HEK293 (cell line): ENCODE measurements at regions not wholly inside any gene's neighbourhood (a gene's known extent, or its start where the extent isn't known, plus 50 kb on each side); places are given as distances from the start of the nearest gene placed in this dataset.

Experiments used
- CTCF ChIA-PET: fragments of 350-600 bp; formaldehyde crosslinking; extraction: SDS; loops from one replicate; lab custom pipeline; 2021; ENCODE audit warnings: antibody characterized with exemption; lab: Yijun Ruan, JAX
- POLR2A ChIA-PET: fragments of 300-600 bp; formaldehyde crosslinking; extraction: SDS; loops from one replicate; lab custom pipeline; 2020; ENCODE audit warnings: antibody characterized with exemption, inconsistent platforms; lab: Yijun Ruan, JAX
- H3K27ac ChIP-seq: fragments of 200-500 bp; sonication (Bioruptor generic); 2 replicates; pipeline ENCODE4 v1.5.1; 2014; ENCODE audit warnings: low read depth, low read length, control low read depth, inconsistent platforms; ENCODE audit errors: extremely low read depth
- H3K36me3 ChIP-seq, 2 experiments: fragments of 200-500 bp in 1 of 2; sonication (Bioruptor generic) in 1 of 2; 1 replicate in 1 of 2; 2 replicates in 1 of 2; pipeline ENCODE4 v1.5.1; 2014 to 2017; ENCODE audit warnings: inconsistent platforms in 2 of 2, low read length in 2 of 2; ENCODE audit not compliant: control insufficient read depth in 2 of 2, insufficient read depth in 1 of 2
- H3K4me1 ChIP-seq: fragments of 200-500 bp; sonication (Bioruptor generic); 2 replicates; pipeline ENCODE4 v1.5.1; 2014; ENCODE audit warnings: mild to moderate bottlenecking, low read length, inconsistent platforms; ENCODE audit not compliant: control insufficient read depth, insufficient read depth
- H3K4me3 ChIP-seq: 2 replicates; pipeline ENCODE4 v1.5.1; 2011; ENCODE audit warnings: low read depth, mild to moderate bottlenecking, control low read depth, low read length, moderate library complexity
- H3K9me3 ChIP-seq: fragments of 200-500 bp; sonication (Bioruptor generic); 2 replicates; pipeline ENCODE4 v1.5.1; 2014; ENCODE audit warnings: low read depth, low read length, inconsistent platforms; ENCODE audit not compliant: control insufficient read depth, insufficient read depth
- EGR2 ChIP-seq: fragments of 450-650 bp; formaldehyde crosslinking; IDR thresholded peaks from 2 replicates; pipeline ENCODE4 v1.5.1; 2016; ENCODE audit warnings: low read depth, missing biosample characterization, missing genetic modification characterization
- SETDB1 ChIP-seq: IDR thresholded peaks from one replicate; pipeline ENCODE4 v1.6.1; 2017; ENCODE audit warnings: mild to moderate bottlenecking, low read length, moderate library complexity, mixed read lengths; ENCODE audit not compliant: insufficient read length
- ZNF174 ChIP-seq: fragments of 450-650 bp; formaldehyde crosslinking; IDR thresholded peaks from 2 replicates; pipeline ENCODE4 v1.5.0; 2017; ENCODE audit warnings: missing biosample characterization, mild to moderate bottlenecking, missing genetic modification characterization
- ZNF221 ChIP-seq: fragments of 450-650 bp; formaldehyde crosslinking; IDR thresholded peaks from 2 replicates; pipeline ENCODE4 v1.5.1; 2017; ENCODE audit warnings: missing biosample characterization, missing genetic modification characterization, borderline replicate concordance
- ZNF274 ChIP-seq, 2 experiments: fragments of 200-500 bp in 1 of 2; fragments of 450-650 bp in 1 of 2; sonication (Bioruptor generic) in 1 of 2; formaldehyde crosslinking in 1 of 2; IDR thresholded peaks; 2 replicates each; pipeline versions ENCODE4 v1.5.1 to v1.6.1; 2014 to 2016; ENCODE audit warnings: borderline replicate concordance in 1 of 2, inconsistent platforms in 1 of 2, low read length in 1 of 2, missing biosample characterization in 1 of 2, missing genetic modification characterization in 1 of 2
- ZNF426 ChIP-seq: fragments of 450-650 bp; formaldehyde crosslinking; IDR thresholded peaks from 2 replicates; pipeline ENCODE4 v1.5.1; 2017; ENCODE audit warnings: missing biosample characterization, missing genetic modification characterization, mild to moderate bottlenecking, inconsistent platforms, moderate library complexity
- ZNF510 ChIP-seq: fragments of 450-650 bp; formaldehyde crosslinking; IDR thresholded peaks from 2 replicates; pipeline ENCODE4 v1.5.1; 2018; ENCODE audit warnings: mild to moderate bottlenecking, missing genetic modification characterization, missing biosample characterization; ENCODE audit not compliant: insufficient replicate concordance
- ZNF624 ChIP-seq: fragments of 450-650 bp; formaldehyde crosslinking; IDR thresholded peaks from 2 replicates; pipeline ENCODE4 v1.5.1; 2017; ENCODE audit warnings: missing biosample characterization, missing genetic modification characterization
- ZNF785 ChIP-seq: fragments of 450-650 bp; formaldehyde crosslinking; IDR thresholded peaks from 2 replicates; pipeline ENCODE4 v1.5.1; 2016; ENCODE audit warnings: missing biosample characterization, missing genetic modification characterization
- TF ChIP-seq, protein P1 (sequence below): fragments of 450-650 bp; formaldehyde crosslinking; IDR thresholded peaks from 2 replicates; pipeline ENCODE4 v1.5.1; 2016; ENCODE audit warnings: missing biosample characterization, missing genetic modification characterization, borderline replicate concordance
- TF ChIP-seq, protein P2 (sequence below): fragments of 450-650 bp; formaldehyde crosslinking; IDR thresholded peaks from 2 replicates; pipeline ENCODE4 v1.5.1; 2017; ENCODE audit warnings: missing biosample characterization, missing genetic modification characterization
- TF ChIP-seq, protein P3 (sequence below): fragments of 450-650 bp; formaldehyde crosslinking; IDR thresholded peaks from 2 replicates; pipeline ENCODE4 v1.5.1; 2017; ENCODE audit warnings: missing biosample characterization, missing genetic modification characterization
- TF ChIP-seq, protein P4 (sequence below): fragments of 450-650 bp; formaldehyde crosslinking; IDR thresholded peaks from 2 replicates; pipeline ENCODE4 v1.5.1; 2017; ENCODE audit warnings: missing biosample characterization, missing genetic modification characterization
- TF ChIP-seq, protein P5 (sequence below): fragments of 450-650 bp; formaldehyde crosslinking; IDR thresholded peaks from 2 replicates; pipeline ENCODE4 v1.5.1; 2016; ENCODE audit warnings: missing biosample characterization, missing genetic modification characterization

DNA sequence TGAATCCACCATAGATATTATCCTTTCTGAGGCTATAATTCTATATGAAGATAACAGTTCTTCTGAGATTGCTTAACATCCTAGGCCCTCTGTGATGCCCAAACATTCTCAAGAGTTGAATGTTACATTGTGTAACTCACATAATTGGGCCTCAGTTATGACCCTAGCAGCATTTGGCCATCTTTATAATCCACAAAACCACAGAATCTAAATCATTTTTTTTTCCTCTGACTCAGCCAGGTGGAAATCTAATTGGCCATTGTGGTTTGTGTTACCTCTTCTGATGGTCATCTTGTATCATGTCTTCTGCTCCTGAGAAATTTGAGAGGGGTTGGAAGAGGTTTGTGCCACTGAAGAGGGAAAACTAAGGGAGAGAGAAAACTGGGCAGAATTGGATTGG is 99.5 kb downstream of the LINC00237 start:
- Histone ChIP-seq H3K4me1 (no peaks in the 10 kb centered on the region), H3K27ac (no peak overlapping the region), H3K36me3 (no peaks in the 10 kb centered on the region), H3K4me3 (no peak overlapping the region), H3K9me3 (no peaks in the 10 kb centered on the region)
- POLR2A ChIA-PET, result no interaction called here
- TF ChIP-seq ZNF426 (no peak), ZNF624 (tag by site-specific recombination) (no peak), ZNF510 (no peak), EGR2 (tag by site-specific recombination) (no peak), ZNF221 (tag by site-specific recombination) (no peak), ZNF785 (tag by site-specific recombination) (no peak), ZNF274 (IDR thresholded peaks at IDR 0.05; ENCODE audit: low read length) (no peak), ZNF274 (tag by site-specific recombination; IDR thresholded peaks at IDR 0.05; ENCODE audit: borderline replicate concordance) (no peak), SETDB1 (no peak), ZNF174 (tag by site-specific recombination) (no peak)
- TF ChIP-seq, protein P1, sequence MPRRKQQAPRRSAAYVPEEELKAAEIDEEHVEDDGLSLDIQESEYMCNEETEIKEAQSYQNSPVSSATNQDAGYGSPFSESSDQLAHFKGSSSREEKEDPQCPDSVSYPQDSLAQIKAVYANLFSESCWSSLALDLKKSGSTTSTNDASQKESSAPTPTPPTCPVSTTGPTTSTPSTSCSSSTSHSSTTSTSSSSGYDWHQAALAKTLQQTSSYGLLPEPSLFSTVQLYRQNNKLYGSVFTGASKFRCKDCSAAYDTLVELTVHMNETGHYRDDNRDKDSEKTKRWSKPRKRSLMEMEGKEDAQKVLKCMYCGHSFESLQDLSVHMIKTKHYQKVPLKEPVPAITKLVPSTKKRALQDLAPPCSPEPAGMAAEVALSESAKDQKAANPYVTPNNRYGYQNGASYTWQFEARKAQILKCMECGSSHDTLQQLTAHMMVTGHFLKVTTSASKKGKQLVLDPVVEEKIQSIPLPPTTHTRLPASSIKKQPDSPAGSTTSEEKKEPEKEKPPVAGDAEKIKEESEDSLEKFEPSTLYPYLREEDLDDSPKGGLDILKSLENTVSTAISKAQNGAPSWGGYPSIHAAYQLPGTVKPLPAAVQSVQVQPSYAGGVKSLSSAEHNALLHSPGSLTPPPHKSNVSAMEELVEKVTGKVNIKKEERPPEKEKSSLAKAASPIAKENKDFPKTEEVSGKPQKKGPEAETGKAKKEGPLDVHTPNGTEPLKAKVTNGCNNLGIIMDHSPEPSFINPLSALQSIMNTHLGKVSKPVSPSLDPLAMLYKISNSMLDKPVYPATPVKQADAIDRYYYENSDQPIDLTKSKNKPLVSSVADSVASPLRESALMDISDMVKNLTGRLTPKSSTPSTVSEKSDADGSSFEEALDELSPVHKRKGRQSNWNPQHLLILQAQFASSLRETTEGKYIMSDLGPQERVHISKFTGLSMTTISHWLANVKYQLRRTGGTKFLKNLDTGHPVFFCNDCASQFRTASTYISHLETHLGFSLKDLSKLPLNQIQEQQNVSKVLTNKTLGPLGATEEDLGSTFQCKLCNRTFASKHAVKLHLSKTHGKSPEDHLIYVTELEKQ (tag by site-specific recombination), result no peak
- TF ChIP-seq, protein P2, sequence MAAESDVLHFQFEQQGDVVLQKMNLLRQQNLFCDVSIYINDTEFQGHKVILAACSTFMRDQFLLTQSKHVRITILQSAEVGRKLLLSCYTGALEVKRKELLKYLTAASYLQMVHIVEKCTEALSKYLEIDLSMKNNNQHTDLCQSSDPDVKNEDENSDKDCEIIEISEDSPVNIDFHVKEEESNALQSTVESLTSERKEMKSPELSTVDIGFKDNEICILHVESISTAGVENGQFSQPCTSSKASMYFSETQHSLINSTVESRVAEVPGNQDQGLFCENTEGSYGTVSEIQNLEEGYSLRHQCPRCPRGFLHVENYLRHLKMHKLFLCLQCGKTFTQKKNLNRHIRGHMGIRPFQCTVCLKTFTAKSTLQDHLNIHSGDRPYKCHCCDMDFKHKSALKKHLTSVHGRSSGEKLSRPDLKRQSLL (tag by site-specific recombination), result no peak
- TF ChIP-seq, protein P3, sequence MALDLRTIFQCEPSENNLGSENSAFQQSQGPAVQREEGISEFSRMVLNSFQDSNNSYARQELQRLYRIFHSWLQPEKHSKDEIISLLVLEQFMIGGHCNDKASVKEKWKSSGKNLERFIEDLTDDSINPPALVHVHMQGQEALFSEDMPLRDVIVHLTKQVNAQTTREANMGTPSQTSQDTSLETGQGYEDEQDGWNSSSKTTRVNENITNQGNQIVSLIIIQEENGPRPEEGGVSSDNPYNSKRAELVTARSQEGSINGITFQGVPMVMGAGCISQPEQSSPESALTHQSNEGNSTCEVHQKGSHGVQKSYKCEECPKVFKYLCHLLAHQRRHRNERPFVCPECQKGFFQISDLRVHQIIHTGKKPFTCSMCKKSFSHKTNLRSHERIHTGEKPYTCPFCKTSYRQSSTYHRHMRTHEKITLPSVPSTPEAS (tag by site-specific recombination), result no peak
- TF ChIP-seq, protein P4, sequence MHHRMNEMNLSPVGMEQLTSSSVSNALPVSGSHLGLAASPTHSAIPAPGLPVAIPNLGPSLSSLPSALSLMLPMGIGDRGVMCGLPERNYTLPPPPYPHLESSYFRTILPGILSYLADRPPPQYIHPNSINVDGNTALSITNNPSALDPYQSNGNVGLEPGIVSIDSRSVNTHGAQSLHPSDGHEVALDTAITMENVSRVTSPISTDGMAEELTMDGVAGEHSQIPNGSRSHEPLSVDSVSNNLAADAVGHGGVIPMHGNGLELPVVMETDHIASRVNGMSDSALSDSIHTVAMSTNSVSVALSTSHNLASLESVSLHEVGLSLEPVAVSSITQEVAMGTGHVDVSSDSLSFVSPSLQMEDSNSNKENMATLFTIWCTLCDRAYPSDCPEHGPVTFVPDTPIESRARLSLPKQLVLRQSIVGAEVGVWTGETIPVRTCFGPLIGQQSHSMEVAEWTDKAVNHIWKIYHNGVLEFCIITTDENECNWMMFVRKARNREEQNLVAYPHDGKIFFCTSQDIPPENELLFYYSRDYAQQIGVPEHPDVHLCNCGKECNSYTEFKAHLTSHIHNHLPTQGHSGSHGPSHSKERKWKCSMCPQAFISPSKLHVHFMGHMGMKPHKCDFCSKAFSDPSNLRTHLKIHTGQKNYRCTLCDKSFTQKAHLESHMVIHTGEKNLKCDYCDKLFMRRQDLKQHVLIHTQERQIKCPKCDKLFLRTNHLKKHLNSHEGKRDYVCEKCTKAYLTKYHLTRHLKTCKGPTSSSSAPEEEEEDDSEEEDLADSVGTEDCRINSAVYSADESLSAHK (tag by site-specific recombination), result no peak
- TF ChIP-seq, protein P5, sequence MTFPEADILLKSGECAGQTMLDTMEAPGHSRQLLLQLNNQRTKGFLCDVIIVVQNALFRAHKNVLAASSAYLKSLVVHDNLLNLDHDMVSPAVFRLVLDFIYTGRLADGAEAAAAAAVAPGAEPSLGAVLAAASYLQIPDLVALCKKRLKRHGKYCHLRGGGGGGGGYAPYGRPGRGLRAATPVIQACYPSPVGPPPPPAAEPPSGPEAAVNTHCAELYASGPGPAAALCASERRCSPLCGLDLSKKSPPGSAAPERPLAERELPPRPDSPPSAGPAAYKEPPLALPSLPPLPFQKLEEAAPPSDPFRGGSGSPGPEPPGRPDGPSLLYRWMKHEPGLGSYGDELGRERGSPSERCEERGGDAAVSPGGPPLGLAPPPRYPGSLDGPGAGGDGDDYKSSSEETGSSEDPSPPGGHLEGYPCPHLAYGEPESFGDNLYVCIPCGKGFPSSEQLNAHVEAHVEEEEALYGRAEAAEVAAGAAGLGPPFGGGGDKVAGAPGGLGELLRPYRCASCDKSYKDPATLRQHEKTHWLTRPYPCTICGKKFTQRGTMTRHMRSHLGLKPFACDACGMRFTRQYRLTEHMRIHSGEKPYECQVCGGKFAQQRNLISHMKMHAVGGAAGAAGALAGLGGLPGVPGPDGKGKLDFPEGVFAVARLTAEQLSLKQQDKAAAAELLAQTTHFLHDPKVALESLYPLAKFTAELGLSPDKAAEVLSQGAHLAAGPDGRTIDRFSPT (tag by site-specific recombination), result no peak
- CTCF ChIA-PET, result interaction anchor here (1.1 kb wide), 1 partner anchor 146 kb away, joined by 5 read pairs; no protein-coding TSS in a partner anchor
